ENCODE measurements at regions not wholly inside any gene's neighbourhood (a gene's known extent, or its start where the extent isn't known, plus 50 kb on each side); places are given as distances from the start of the nearest gene placed in this dataset.

DNA sequence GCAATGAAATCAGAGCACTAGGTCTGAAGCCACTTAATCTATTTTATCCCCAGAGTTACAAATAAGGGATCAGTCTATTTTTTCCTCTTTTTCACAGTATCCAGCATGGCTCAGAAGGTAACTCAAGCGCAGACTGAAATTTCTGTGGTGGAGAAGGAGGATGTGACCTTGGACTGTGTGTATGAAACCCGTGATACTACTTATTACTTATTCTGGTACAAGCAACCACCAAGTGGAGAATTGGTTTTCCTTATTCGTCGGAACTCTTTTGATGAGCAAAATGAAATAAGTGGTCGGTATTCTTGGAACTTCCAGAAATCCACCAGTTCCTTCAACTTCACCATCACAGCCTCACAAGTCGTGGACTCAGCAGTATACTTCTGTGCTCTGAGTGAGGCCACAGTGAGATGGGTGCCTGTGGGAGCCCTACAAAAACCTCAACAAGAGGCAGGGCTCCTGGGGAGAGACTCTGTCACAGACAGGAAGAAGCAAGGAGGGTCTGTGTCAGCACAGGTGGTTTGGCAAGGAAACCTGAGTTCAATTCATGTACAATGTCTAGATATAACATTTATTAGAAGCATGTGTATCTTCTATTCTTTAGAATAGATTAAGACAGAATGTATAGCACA lies 334.3 kb upstream of the OR4E1 start:
- TF ChIP-seq GATA3 (IDR thresholded peaks at IDR 0.05; ENCODE audit: low read depth, low read length): no peak
- TF ChIP-seq GATA2 (IDR thresholded peaks at IDR 0.05; ENCODE audit: low read depth, low read length): no peak
